Stromal cell of bone marrow (primary cell): ENCODE measurements at regions not wholly inside any gene's neighbourhood (a gene's known extent, or its start where the extent isn't known, plus 50 kb on each side); places are given as distances from the start of the nearest gene placed in this dataset.

Experiments used
- DNase-seq: peaks from one replicate; pipeline ENCODE4 v3.0.0-alpha.2; 2012; ENCODE audit warnings: low read depth

GRCh38 chr22:49435596-49435995 lies 392.1 kb downstream of the BRD1 start:
- no peak for DNase-seq

- DNase-seq, result no peak
These were observed 393.7 kb downstream of the BRD1 start for GRCh38 chr22:49433717-49434611.

GRCh38 chr22:49432897-49433443 lies 394.7 kb downstream of the BRD1 start:
- no peak for DNase-seq

DNA sequence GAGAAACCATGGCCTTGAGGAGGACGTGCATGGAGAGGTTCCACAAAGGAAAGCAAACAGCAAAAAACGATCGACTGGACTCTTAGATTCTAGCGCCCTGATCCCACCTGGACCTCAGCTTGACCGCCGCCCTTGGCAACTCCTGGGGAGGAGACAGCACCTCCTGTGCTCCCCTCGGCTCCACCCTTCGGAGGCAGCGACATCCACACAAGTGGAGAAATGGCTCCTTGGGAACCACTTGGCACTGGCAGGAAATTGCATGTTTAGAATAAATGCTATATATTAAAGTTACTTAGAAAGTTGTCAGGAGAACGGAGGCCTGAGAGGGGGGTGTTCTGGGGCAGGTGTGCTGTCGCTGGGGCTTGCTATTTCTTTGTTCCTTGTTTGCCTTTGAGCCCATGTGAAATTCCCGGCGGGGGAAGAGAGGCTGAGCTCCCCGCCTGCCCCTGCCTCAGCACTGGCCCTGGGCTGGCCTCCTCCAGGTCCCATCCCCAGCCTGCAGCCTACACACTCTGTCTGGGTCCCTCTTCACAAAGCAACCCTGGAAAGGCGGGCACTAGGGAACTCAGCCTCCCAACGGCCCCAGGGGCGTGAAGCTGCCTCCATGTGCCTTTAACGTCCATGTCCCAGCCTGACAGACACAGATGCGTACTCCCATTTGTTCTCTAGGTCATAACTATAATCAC lies 395.3 kb downstream of the BRD1 start:
- no peak for DNase-seq

DNA sequence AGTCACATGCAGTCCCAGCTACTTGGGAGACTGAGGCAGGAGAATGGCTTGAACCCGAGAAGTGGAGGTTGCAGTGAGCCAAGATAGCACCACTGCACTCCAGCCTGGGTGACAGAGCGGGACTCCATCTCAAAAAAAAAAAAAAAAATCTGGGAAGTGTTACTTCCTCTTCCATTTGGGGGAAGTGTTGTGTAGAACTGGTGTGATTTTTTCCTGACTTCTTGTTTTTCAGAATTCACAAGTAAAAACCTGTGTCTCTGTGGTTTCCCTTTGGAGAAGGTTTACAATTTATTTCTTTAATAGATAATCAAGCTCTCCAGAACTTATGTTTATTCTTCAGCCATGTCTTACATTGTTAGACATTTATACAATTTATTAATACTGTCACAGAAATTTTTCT lies 396.1 kb downstream of the BRD1 start:
- DNase-seq, result no peak

- no peak for DNase-seq
These were observed 398.6 kb downstream of the BRD1 start for GRCh38 chr22:49429066-49429465.

DNA sequence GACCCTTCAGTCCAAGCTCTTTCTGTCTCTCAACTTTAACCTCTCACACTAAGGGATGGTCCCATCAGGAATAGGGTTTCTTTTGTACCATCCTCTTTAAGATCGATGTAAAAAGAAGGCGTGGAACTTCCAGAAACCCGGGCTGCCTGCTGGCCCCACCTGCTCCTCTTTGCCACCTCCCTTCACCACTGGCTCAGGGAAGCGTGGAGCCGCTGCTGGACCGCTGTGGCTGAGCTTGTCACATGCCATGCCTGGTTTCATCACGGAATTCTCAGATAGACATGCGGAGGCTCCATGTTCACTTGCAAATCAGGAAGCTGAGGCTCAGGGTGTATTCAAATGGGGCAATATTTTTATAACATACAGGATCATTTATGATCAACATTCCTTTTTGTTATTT lies 399.7 kb downstream of the BRD1 start:
- no peak for DNase-seq

GRCh38 chr22:49427341-49427740 lies 400.3 kb downstream of the BRD1 start:
- no peak for DNase-seq

DNA sequence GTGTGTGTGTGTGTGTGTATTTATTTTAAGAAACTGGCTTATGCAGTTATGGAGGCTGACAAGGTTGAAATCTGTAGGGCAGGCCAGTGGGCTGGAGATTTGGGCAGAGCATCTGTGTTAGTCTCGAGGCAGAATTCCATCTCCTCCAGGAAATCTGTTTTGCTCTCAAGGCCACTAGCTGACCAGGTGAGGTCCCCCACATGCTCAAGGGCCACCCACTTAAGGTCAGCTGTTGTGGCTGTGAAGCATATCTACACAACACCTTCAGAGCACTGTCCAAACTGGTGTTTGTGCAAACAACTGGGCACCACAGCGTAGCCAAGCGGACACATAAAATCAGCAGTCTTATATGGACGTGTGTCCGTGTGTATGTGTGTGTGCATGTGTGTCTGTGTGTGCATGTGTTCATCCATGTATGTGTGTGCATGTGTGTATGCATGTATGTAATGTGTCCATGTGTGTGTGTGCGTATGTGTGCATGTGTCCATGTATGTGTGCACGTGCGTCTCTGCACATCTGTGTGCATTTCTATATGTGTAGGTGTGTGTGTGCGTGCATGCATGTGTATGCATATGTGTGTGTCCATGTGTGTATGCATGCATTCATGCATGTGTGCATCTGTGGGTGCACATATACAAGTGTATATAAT lies 400.9 kb downstream of the BRD1 start:
- DNase-seq, result no peak

- no peak for DNase-seq
These were observed 401.6 kb downstream of the BRD1 start for GRCh38 chr22:49426098-49426497.

DNA sequence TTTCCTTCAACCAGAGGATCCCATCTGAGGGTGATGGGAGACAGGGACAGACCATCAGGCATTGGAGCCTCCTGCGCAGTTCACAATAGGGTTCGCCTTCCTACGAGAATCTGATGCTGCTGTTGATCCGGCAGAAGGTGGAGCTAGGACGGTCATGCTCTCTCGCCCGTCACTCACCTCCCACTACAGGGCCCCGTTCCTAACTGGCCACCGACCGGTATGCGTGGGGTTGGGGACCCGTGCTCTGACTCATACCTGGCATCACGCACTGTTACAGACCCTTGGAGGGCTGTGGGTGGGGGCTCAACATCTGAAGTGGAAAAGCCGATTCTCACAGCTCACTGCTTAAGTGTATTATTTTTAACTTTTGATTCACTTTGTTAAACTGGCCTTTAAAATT lies 402.3 kb downstream of the BRD1 start:
- no peak for DNase-seq

DNA sequence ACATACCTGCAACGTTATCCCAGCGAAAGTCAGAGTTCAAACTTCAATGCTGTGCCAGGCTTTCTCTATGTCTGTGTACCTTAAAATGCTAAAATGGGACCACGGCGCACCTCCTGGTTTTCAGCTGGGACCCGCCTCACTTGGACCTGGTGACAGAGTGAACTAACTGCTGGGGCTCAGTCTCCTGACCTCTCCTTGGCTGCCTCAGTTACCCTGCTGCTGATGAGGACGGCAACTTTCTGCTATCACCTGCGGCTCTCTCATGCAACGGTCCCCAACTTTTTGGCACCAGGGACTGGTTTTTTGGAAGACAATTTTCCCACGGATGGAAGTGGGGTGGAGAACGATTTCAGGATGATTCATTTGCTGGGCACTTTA lies 402.8 kb downstream of the BRD1 start:
- DNase-seq, result no peak

DNA sequence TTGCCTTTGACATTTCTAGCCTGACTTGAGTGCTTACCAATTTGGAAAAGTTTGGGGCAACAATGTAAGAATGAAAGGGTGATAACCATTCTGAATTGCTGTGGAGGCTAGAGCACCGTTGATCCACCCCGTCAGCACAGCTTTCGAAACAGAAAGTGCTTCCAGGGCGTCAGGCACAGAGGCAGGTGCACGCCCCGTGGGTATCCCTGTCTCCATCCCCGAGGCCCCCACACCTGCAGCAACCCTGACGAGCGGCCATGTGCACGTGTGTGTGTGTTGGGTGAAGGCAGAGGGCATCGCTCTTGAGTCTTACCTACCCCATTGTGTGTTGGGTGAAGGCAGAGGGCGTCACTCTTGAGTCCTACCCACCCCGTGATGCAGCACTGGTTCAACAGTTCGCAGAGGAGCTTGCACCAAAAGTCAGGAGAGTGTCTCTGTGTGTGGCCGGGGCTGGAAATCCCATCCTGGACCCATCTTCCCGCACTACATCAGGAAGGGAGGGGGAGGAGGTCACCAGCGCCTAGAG lies 404.5 kb downstream of the BRD1 start:
- no peak for DNase-seq

GRCh38 chr22:49422701-49423100 lies 405.0 kb downstream of the BRD1 start:
- DNase-seq, result no peak

GRCh38 chr22:49420651-49421050 lies 407.0 kb downstream of the BRD1 start:
- no peak for DNase-seq

- no peak for DNase-seq
These were observed 408.0 kb downstream of the BRD1 start for GRCh38 chr22:49419661-49420060.

DNA sequence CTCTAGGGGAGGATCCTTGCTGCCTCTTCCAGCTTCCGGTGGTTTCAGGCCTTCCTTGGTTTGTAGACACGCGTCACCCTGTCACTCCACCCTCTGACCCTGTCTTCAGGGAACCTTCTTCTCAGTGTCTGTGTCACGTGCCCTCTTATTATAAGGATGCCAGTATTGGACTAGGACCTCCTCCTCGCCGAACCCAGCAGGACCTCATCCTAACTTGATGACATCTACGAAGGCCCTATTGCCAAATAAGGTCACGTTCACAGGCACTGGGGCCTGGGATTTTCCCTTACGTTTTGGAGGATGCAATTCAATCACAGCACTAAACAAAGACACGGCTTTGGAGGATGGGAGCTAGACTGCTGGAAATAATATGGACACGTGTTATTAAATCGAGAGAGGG lies 408.7 kb downstream of the BRD1 start:
- DNase-seq, result no peak

DNA sequence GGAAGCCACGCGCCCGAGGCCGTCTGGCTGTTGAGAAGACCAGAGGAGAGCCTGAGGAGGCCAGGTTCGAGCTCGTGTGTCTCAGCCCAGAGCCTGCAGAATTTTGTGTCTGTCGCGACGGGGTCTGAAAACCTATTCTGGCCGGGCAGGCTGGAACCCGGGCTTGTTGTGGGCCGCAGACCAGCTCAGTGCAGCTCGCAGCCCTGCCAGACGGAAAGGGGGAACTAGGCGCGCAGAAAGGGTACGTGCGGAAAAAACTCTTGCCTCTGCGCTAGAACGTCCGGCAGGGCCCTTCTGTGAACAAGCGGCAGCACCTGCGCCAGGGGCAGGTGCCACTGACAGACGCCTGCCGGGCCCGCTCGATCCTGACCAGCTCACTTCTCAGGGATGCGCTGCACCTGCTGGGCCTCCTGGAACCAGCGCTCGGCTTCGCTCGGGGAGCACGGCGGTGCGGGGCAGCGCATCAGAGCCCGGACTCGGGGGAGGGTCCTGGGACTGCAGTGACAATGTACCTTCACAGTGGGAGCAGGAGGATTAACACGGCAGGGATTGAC lies 409.3 kb downstream of the BRD1 start:
- DNase-seq, result no peak

GRCh38 chr22:49417833-49418232 lies 409.8 kb downstream of the BRD1 start:
- DNase-seq, result no peak

GRCh38 chr22:49417326-49417725 lies 410.3 kb downstream of the BRD1 start:
- no peak for DNase-seq

DNA sequence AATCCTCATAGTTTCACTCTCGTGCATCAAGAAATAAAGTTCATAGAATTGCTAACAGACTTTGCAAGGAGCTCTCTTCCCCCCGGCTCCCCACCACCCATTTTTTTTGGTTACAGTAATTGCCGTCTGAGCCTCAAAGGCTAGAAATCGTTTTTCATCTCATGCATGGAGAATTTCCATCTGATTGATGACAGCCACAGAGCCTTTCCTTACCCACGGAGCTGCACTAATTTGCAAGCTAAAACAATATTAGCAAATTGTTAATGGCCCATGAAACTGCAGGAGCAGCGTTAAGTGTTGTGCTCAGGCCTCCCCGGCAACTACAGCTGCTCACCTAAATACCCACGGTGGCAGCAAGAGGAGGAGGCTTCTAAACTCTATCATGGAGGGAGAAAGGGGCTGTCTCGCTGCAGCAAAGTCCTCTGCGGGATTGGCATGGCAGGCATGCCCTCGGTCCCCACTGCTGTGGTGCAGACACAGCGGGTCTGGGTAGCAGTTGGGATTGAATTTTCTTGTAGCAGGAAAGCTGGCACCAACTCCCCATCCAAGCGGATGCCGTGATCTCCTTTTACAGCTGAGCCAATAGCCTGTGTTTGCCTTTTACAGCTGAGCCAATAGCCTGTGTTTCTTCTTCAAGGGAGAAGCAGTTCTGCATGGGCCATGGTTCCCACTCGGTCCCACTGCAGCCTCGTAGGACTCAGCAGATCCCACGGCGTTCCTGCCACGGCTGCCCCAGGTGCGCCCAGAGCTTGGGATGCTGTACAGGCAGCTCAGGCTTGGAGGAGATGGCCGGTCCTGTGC lies 412.3 kb downstream of the BRD1 start:
- DNase-seq, result no peak
